GM12892 (cell line): ENCODE measurements at regions not wholly inside any gene's neighbourhood (a gene's known extent, or its start where the extent isn't known, plus 50 kb on each side); places are given as distances from the start of the nearest gene placed in this dataset.
A peak's percentile ranks its signal among the peaks of the same experiment; 100 is the strongest.

Source experiments
- DNase-seq: peaks from one replicate; pipeline ENCODE4 v3.0.0; 2011; ENCODE audit not compliant: insufficient read length
- FAIRE-seq: peaks from 2 replicates; lab custom pipeline; 2011; peaks lifted over from hg19 to GRCh38; lab: Jason Lieb, UNC
- POLR2A ChIP-seq: IDR thresholded peaks from 2 replicates; pipeline ENCODE4 v1.6.1; 2011; ENCODE audit warnings: low read depth, low read length, control low read depth
- POLR2AphosphoS5 ChIP-seq: IDR thresholded peaks from 2 replicates; pipeline ENCODE4 v1.6.1; 2011; ENCODE audit warnings: low read depth, low read length, control low read depth
- TAF1 ChIP-seq: IDR thresholded peaks from 2 replicates; pipeline ENCODE4 v1.6.1; 2011; ENCODE audit warnings: low read depth, mild to moderate bottlenecking, control low read depth, low read length, borderline replicate concordance

DNA sequence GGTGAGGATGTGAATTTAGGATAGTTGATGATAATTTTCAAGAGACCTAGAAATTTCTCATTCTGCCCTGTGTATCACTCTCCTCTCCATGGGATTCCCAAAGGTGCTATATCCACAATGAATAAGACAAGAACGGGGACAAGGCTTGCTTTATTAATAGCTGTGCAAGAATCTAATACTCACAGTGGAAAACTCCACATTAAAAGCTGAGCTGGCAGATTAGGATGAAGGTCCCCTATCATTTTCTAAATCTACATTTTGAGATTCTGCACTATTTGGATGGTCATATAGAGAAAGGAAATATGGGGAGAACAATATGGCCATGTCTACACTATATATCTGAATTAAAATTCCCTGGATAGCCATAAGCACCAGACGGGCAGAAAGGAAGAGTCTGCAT is 411.0 kb upstream of the TGFBR2 start:
- no peak for FAIRE-seq
- TF ChIP-seq POLR2A = no peak
- no peak for TF ChIP-seq TAF1
- no peak for TF ChIP-seq POLR2AphosphoS5
- no peak for DNase-seq

DNA sequence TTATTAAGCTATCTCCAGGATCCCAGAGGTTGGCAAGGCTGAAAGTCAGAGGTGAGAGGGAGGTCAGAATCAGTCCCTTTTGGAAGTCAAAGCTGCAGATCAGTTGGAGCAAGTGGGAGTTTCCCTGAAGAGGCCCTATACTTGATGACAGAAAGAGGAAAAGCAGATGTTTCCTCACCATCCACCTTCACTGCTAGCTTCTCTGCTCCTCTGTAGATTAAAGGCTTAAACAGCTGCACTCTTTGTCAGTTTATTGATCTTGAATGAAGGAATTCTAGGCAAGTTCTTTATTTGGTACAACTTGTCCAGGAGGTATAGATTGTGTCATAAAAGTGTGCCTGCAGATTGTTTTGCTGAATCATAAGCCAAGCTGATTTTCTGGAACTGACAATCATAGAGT is 408.2 kb upstream of the TGFBR2 start:
- FAIRE-seq (no peak), DNase-seq (no peak)
- TF ChIP-seq POLR2AphosphoS5 (no peak), POLR2A (no peak), TAF1 (no peak)

GRCh38 chr3:30199096-30199759 is 407.2 kb upstream of the TGFBR2 start:
- DNase-seq (no peak), FAIRE-seq (peak; percentile 77)
- TF ChIP-seq TAF1 = no peak
- no peak for TF ChIP-seq POLR2AphosphoS5
- no peak for TF ChIP-seq POLR2A

- TF ChIP-seq TAF1 (no peak), POLR2AphosphoS5 (no peak), POLR2A (no peak)
- DNase-seq (no peak), FAIRE-seq (no peak)
Observed at GRCh38 chr3:30199855-30200254, 406.5 kb upstream of the TGFBR2 start.

DNA sequence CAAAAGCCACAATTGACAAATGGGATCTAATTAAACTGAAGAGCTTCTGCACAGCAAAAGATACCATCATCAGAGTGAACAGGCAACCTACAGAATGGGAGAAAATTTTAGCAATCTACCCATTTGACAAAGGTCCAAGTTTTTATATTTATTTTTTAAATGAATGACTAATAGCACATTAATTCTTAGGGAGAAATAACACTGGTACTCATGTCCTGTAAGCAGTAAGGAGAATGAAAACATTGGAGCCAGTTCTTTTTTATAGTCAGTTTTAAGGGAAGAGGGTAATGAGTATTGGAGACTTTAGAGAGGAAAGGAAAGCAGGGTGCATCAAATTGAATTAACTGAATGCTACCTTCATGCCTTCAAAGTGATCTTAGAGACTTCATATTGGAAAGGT is 404.7 kb upstream of the TGFBR2 start:
- FAIRE-seq (no peak), DNase-seq (no peak)
- TF ChIP-seq POLR2AphosphoS5 (no peak), POLR2A (no peak), TAF1 (no peak)

- FAIRE-seq = no peak
- TF ChIP-seq TAF1 = no peak
- no peak for TF ChIP-seq POLR2A
- no peak for TF ChIP-seq POLR2AphosphoS5
- DNase-seq = no peak
Observed at GRCh38 chr3:30203301-30203700, 403.1 kb upstream of the TGFBR2 start.

GRCh38 chr3:30204126-30204525 is 402.3 kb upstream of the TGFBR2 start:
- FAIRE-seq (no peak), DNase-seq (no peak)
- TF ChIP-seq TAF1 (no peak), POLR2A (no peak), POLR2AphosphoS5 (no peak)

DNA sequence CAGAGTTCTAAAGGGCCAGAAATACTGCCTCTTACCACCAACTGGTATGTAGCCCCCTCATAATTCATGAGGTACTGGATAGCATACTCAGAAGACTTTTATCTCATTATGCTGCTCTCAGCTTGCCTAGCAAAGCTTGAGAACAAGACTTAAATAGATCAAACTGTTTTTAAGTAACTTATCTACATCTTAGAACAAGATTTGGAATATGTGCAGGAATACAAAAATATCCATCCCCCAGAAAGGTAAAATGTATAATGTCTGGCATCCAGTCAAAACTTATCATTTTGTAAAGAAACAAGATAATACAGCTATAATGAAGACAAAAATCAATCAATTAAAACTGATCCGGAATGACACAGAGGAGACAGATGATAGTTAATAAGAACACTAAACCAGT is 400.4 kb upstream of the TGFBR2 start:
- FAIRE-seq = no peak
- TF ChIP-seq POLR2AphosphoS5 (no peak), TAF1 (no peak), POLR2A (no peak)
- DNase-seq = no peak

DNA sequence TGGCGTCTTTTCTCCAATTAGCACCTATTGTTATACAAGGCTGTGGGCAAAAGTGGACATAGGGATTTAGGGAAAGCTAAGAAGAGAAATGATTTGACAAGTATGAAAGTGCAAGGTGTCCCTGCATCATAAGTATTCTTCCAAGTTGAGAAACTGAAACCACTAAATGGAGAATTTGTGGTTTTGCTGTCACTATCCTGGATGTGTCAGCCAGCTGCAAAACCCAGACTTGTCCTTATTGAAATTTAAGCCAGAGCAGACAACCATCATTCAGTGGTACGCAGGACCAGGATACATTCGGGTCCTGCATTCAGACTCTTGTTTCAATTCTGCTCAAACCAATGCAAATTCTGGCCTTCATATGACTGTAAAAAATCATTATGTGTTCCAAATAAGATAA is 384.8 kb upstream of the TGFBR2 start:
- no peak for FAIRE-seq
- no peak for DNase-seq
- no peak for TF ChIP-seq POLR2A
- TF ChIP-seq POLR2AphosphoS5 = no peak
- TF ChIP-seq TAF1 = no peak

- no peak for TF ChIP-seq TAF1
- TF ChIP-seq POLR2A = no peak
- TF ChIP-seq POLR2AphosphoS5 = no peak
- FAIRE-seq (no peak), DNase-seq (no peak)
Observed at GRCh38 chr3:30222441-30222840, 384.0 kb upstream of the TGFBR2 start.

DNA sequence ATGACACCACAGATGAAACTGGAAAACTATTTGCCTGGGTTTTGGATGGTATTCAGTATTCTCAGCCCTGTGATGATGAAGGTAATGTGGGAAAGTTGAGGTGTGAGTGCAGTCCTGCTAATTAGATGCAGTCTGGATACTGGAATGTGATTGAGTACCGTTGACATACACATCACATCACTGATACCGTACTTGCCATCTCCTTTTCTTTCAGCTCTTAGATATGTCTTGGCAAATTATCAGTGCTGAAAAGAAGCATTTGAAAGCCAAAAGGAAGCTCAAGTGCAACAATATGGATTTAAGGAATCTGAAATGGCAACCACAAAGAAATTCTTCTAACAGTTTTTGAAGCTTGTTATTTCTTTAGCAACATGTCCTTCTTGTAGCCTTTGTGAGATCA is 381.4 kb upstream of the TGFBR2 start:
- TF ChIP-seq POLR2A (no peak), TAF1 (no peak), POLR2AphosphoS5 (no peak)
- DNase-seq (no peak), FAIRE-seq (no peak)

DNA sequence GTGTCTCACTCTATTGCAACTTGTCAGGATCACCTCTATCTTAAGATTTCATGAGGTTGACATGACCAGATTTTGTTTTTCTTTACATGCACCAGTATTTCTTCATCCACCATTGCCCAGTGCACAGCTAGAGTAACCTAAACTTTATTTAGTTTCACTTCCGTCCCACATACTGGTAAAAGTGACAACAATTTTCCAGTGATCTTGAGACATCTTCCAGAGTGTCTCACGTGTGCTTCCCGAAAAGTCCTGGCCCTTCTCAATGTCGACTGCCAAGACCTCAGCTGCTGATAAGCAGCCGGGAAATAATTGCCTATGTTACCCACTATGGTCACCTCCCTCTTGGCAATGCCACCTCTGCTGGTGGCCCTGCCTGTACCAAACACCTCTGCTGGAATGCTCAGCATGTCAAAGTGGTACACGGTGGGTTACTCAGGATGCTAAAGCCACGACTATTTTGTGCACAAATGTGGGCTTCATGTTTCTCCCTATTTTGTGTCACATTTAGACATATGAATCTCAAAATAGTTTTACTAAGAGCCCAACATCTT is 379.7 kb upstream of the TGFBR2 start:
- DNase-seq (no peak), FAIRE-seq (no peak)
- no peak for TF ChIP-seq POLR2A
- TF ChIP-seq TAF1 = no peak
- TF ChIP-seq POLR2AphosphoS5 = no peak

GRCh38 chr3:30227571-30228301 is 378.7 kb upstream of the TGFBR2 start:
- TF ChIP-seq POLR2A (no peak), TAF1 (no peak), POLR2AphosphoS5 (no peak)
- DNase-seq (no peak), FAIRE-seq (no peak)
